Spinal cord (tissue), 9 donors: ENCODE measurements at regions not wholly inside any gene's neighbourhood (a gene's known extent, or its start where the extent isn't known, plus 50 kb on each side); places are given as distances from the start of the nearest gene placed in this dataset.

ENCODE experiments used
- DNase-seq, 6 donors: peaks; one replicate each; pipeline versions ENCODE4 v3.0.0 to v3.0.0-alpha.2; 2013 to 2015; ENCODE audit warnings: low spot score in 6 of 6, low read depth in 4 of 6
- H3K27ac ChIP-seq: one replicate; pipeline ENCODE4 v1.5.1; 2013; ENCODE audit warnings: low read depth, low read length, control low read depth
- H3K27me3 ChIP-seq: one replicate; pipeline ENCODE4 v1.6.1; 2013; ENCODE audit warnings: low read length; ENCODE audit not compliant: control insufficient read depth, insufficient read depth
- H3K36me3 ChIP-seq: one replicate; pipeline ENCODE4 v1.6.1; 2013; ENCODE audit warnings: low read length; ENCODE audit not compliant: control insufficient read depth, insufficient read depth
- H3K4me1 ChIP-seq: one replicate; pipeline ENCODE4 v1.6.1; 2013; ENCODE audit warnings: low read length; ENCODE audit not compliant: control insufficient read depth, insufficient read depth
- H3K4me3 ChIP-seq: one replicate; pipeline ENCODE4 v1.5.1; 2013; ENCODE audit warnings: low read depth, low read length, control low read depth
- H3K9me3 ChIP-seq: one replicate; pipeline ENCODE4 v1.6.1; 2013; ENCODE audit warnings: low read length; ENCODE audit not compliant: control insufficient read depth, insufficient read depth
- WGBS: methylation state at CpG from one replicate; pipeline ENCODE4 v1.1.5; 2013; ENCODE audit warnings: missing lambda C conversion rate; ENCODE audit not compliant: insufficient coverage; 5-methylcytosine and 5-hydroxymethylcytosine counted together
- donor health status: healthy.

DNA sequence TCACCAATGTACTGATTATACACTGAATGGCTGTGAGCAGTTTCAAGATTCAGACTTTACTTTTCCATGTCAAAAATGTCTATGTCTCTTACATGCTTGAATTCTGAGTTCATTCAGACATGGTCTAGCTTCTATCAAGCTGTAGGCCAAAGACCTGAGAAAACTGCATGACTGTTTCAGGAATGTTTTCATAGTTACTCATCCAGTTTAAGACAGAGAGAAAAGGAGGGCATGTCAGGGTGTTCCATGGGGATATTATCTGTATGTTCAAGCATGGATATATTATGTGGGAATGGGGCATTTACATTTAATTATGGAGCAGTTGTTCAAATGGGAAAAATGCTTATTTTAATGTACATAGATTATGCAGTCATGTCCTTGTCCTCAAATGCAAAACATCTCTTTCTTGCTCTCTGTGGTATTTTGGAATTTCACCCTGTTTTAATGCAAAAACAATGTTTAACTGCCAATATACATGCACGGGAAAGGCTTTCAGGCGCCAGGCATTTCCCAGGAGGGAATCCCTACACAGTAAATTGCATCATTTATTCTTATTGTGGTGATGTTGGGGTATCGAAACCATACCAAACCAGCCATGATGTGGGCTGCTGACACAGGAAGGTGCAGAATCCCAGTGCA lies 429.1 kb upstream of the INTU start:
- no peak for DNase-seq
- WGBS, result no CpG with 5 or more reads among the region's 3 CpGs
- peaks cover 6% of the 10 kb centered on the region for H3K9me3 ChIP-seq
- no peaks in the 10 kb centered on the region for H3K36me3 ChIP-seq
- H3K4me1 ChIP-seq, result no peaks in the 10 kb centered on the region
- no peaks in the 10 kb centered on the region for H3K27me3 ChIP-seq
- H3K4me3 ChIP-seq, result no peak overlapping the region
- H3K27ac ChIP-seq, result no peak overlapping the region

DNA sequence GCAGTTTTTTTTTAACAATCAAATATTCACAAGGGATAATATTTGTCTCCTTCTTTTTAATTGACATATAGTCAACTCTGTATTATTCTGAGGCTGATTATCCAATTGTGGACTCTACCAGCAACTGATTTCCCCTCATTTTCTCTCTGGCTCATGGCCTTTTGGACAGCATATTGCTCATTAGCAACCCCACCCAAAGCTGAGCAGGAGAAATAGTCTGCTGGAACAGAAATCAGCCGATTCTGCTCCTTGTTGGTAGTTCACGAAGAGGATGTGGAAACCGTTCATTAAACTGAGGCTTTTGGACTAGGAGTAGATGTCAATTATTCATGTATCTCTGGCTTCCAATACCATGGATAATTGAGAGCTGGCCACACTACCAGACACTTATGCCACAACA lies 428.4 kb upstream of the INTU start:
- no peaks in the 10 kb centered on the region for H3K4me1 ChIP-seq
- H3K27me3 ChIP-seq, result no peaks in the 10 kb centered on the region
- DNase-seq, result no peak
- H3K27ac ChIP-seq, result no peak overlapping the region
- H3K4me3 ChIP-seq, result no peak overlapping the region
- H3K9me3 ChIP-seq, result peaks cover 4% of the 10 kb centered on the region
- H3K36me3 ChIP-seq, result no peaks in the 10 kb centered on the region
- WGBS, result no CpG with 5 or more reads among the region's 3 CpGs

DNA sequence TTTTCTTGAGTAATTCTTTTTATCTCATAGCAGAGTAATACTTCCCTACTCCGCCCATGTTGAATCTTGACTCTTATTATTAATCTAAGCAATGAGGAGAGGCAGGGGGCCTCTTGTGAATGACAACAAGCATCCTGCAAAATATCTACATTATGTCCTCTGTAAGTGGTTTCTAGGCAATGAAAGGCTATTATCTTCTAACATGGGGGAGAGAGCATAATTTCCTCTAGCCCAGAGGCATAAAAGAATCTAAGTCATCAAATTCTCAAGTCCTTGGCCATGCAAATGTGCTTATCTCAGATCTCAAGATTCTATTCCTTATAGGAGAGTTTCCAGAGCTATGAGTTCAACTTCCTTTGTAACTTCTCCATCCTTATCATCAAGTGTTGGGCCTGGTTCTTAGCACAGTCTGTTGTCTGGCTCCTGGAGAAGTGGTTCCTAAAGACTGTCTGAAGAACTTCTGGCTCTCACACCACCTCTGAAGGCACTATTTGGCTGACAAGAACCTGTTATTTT lies 423.1 kb upstream of the INTU start:
- DNase-seq, result no peak
- WGBS, result no CpG with 5 or more reads among the region's 1 CpG

DNA sequence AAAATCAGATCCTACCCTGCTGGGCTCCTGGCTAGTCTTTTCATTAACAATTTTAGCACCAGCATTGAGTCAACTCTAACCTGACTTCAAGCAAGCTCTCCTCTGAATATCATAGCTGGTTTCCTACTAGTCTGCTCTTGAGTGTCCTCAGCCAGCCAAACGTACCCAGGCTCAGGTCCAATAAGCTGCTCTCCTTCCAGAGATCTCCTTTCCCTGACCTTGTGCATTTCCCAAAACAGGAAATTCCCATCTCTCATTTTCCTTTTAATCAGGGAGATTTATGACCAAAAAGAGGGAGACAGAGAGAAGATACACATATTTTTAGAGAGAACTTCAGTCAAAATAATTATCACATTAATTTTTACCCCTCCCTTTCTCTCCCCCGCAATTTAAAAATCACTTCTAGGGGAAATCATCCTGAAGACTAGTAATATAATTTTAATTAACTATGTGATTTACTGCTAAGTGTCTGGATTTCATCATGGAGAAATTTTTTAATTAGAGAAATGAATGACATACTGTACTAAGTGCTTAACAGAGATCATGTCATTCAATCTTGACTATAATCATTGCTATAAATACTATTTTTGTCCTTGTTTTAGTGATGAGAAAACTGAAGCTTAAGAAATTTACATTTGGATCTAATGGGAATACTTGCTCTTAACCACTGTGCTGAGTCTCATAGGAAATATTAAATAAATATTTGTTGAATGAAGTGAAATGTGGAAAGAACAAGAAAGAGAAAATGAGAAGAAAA lies 421.7 kb upstream of the INTU start:
- H3K9me3 ChIP-seq, result no peaks in the 10 kb centered on the region
- peak in 1 of 6 donors; percentile 61 for DNase-seq
- H3K27ac ChIP-seq, result no peak overlapping the region
- no peak overlapping the region for H3K4me3 ChIP-seq
- no peaks in the 10 kb centered on the region for H3K4me1 ChIP-seq
- H3K36me3 ChIP-seq, result no peaks in the 10 kb centered on the region
- no peaks in the 10 kb centered on the region for H3K27me3 ChIP-seq
- no CpG with 5 or more reads among the region's 2 CpGs for WGBS

More for the DNA sequence above, 423.1 kb upstream of the INTU start:
- no peak overlapping the region for H3K4me3 ChIP-seq
- no peaks in the 10 kb centered on the region for H3K36me3 ChIP-seq
- no peak overlapping the region for H3K27ac ChIP-seq
- no peaks in the 10 kb centered on the region for H3K27me3 ChIP-seq
- H3K9me3 ChIP-seq, result no peaks in the 10 kb centered on the region
- H3K4me1 ChIP-seq, result no peaks in the 10 kb centered on the region

DNA sequence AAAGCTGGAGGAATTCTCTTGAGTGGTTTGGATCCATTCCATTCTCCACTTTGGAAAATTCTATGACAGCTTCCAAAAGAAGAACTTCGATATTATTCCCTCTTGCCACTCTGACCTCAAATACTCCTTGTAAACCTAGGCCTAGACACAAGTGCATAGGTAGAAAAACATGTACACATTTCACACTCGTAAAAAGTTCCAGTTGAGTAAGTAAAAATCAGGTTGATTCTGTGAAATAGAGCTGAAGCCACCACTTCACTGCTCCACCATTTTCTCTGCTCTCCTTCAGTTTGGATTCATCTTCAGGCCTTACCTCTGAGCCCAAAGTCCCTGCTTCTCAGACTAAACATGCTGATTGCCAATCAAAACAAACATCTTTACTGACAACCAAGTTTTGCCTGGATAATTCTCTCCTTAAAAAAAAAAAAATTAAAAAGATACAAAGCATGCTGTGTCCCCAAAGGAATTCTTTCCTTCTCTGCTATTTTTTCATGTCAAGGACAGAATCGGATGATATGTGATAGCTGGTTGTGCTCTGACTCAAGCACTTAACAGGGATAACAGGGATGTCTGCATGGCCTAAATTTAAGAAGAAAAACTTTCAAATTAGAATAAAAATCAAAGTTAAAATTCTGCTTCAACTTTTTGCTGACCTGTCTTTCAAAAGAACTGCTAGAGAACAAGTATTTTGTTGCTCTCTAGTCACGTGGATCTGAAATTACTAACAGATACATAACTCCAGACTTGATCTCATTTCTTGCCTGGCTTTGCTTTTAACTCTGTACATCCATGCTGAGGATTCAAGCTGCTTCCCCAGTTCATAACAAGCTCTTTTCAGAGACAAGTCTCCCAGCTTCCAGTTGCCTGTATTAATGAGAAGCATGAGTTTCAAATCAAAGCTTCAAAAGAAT lies 420.9 kb upstream of the INTU start:
- 82% methylated on average over 1 of the region's 4 CpGs for WGBS
- H3K9me3 ChIP-seq, result no peaks in the 10 kb centered on the region
- no peaks in the 10 kb centered on the region for H3K4me1 ChIP-seq
- H3K4me3 ChIP-seq, result no peak overlapping the region
- H3K27ac ChIP-seq, result peak overlapping the region; percentile 1
- peak in 1 of 6 donors; percentile 14 for DNase-seq
- H3K27me3 ChIP-seq, result no peaks in the 10 kb centered on the region
- no peaks in the 10 kb centered on the region for H3K36me3 ChIP-seq

DNA sequence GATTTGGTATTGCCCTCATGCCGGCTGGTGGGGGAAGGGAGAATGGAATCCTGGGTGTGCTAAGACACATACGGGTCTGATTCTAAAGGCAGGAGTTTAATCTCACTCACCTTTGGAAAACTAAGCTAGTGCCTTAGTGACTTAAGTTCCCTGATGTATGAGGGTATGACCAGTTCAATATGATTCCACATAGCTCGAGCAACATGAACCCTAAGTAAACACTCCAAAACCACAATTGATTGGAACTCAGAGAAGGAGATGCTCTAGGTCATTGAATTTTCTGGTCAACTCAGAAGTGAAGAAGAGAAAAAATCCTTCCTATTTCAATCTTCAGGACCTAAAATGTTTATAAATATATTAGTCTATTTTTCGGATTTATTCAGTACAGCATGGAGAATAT lies 420.1 kb upstream of the INTU start:
- DNase-seq, result no peak
- H3K27ac ChIP-seq, result peak overlapping the region; percentile 1
- WGBS, result 83% methylated on average over 1 of the region's 4 CpGs

DNA sequence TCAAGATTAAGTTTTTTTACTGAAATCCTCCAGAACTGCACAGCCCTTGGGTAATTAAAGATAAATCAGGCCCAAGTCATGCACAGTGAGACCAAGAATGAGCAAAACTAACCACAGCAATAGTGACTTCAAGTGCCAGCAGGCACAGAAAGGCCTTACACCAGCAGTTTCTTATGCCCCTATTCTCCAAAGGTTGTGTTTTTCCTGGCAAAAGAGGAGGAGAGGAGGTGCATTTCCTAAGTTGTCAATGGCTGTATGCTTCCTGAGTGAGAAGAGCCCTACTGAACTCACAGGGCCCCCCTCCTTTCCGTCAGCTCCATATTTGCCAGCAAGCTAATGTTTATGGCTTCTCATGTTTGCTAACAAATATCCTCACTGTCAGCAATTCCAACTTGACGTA lies 418.7 kb upstream of the INTU start:
- Histone ChIP-seq H3K4me1 (no peaks in the 10 kb centered on the region), H3K36me3 (no peaks in the 10 kb centered on the region), H3K27ac (no peak overlapping the region), H3K27me3 (no peaks in the 10 kb centered on the region), H3K4me3 (no peak overlapping the region), H3K9me3 (no peaks in the 10 kb centered on the region)
- DNase-seq, result peak in 2 of 6 donors; percentile 28 to 62
- WGBS, result 50% methylated on average over 1 of the region's 2 CpGs

More for the DNA sequence above, 420.1 kb upstream of the INTU start:
- no peak overlapping the region for H3K4me3 ChIP-seq
- H3K4me1 ChIP-seq, result no peaks in the 10 kb centered on the region
- H3K36me3 ChIP-seq, result no peaks in the 10 kb centered on the region
- no peaks in the 10 kb centered on the region for H3K9me3 ChIP-seq
- H3K27me3 ChIP-seq, result no peaks in the 10 kb centered on the region

DNA sequence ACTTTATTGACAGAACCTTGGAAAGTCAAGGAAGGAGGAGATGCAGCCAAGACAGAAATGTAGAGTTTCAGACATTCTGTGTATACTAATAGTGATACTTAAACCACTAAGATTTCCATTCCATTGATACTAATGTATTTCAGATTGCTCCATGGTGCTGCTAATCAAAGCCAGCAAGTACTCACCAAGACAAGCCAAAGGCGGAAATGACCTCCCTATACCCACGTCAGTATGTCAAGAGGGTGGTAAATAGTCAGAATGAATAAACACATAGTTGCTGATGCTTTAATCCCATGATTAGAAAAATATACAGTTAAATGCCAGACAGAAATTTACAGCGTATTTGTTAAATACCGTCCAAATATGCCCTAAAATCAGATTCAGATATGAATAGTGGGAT lies 417.8 kb upstream of the INTU start:
- Histone ChIP-seq H3K4me3 (no peak overlapping the region), H3K27ac (no peak overlapping the region), H3K36me3 (no peaks in the 10 kb centered on the region), H3K27me3 (no peaks in the 10 kb centered on the region), H3K4me1 (no peaks in the 10 kb centered on the region), H3K9me3 (no peaks in the 10 kb centered on the region)
- no peak for DNase-seq
- WGBS, result no CpG with 5 or more reads among the region's 4 CpGs

DNA sequence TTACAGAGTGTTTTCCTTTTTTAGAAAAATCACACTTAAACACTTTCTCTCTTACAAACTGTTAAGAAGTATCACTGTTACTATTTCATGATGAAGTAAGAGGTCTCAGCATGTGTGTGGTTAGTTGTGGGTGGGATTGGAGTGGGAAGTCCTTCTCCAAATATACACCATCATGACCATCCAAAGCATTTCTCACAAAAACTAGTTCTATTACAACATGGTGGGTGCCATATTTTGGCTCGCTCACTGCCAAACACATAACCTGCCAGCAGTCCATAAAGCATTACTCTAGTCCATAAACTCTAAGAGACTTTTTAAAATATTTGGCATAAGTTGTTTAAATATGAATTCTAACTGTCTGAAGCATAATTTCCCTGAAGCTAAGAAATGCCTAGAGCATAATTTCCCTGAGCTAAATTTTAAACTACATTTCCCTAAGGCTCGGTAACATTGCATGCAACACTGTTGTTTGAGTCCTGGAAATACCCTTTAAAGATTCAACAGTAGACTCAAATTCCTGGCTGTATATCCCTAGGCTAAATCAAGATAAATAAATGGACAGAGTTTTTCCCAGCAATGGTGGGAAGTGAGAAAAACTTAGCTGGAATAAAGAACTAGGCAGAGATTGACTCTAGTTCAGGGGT lies 415.0 kb upstream of the INTU start:
- H3K4me1 ChIP-seq, result no peaks in the 10 kb centered on the region
- DNase-seq, result peak in 1 of 6 donors; percentile 43
- H3K36me3 ChIP-seq, result no peaks in the 10 kb centered on the region
- H3K27me3 ChIP-seq, result no peaks in the 10 kb centered on the region
- no peak overlapping the region for H3K27ac ChIP-seq
- no peaks in the 10 kb centered on the region for H3K9me3 ChIP-seq
- H3K4me3 ChIP-seq, result no peak overlapping the region
- no CpG with 5 or more reads among the region's 2 CpGs for WGBS
